OCI-LY7 (cell line): ENCODE measurements at regions not wholly inside any gene's neighbourhood (a gene's known extent, or its start where the extent isn't known, plus 50 kb on each side); places are given as distances from the start of the nearest gene placed in this dataset.

Experiments used
- BruUV-seq: library from RNA; stranded (reverse); fragments of 400-500 nt; replicated peaks from 2 replicates; lab custom pipeline; 2021; lab: Mats Ljungman, UMichigan
- CTCF ChIA-PET: fragments of 300-600 bp; sonication (Branson Sonifier 250); formaldehyde crosslinking; loops from one replicate; lab custom pipeline; 2022; ENCODE audit warnings: antibody characterized with exemption; ENCODE audit not compliant: unreplicated experiment; lab: Charles Lee
- POLR2A ChIA-PET: fragments of 300-600 bp; sonication (Branson Sonifier 250); formaldehyde crosslinking; loops from one replicate; lab custom pipeline; 2022; ENCODE audit warnings: antibody characterized with exemption; lab: Charles Lee
- DNase-seq: peaks from one replicate; pipeline ENCODE4 v3.0.0-alpha.2; 2015; ENCODE audit warnings: low spot score
- H2AFZ ChIP-seq: fragments of 200-600 bp; sonication (generic), shearing (Covaris generic); 2 replicates; pipeline ENCODE4 v1.6.1; 2014; ENCODE audit warnings: mild to moderate bottlenecking, antibody characterized with exemption, low read length, moderate library complexity
- H3K27ac ChIP-seq: fragments of 200-600 bp; sonication (generic); 2 replicates; pipeline ENCODE4 v1.5.1; 2014; ENCODE audit warnings: mixed run types, low read depth, mild to moderate bottlenecking, moderate library complexity, low read length, inconsistent platforms; ENCODE audit not compliant: poor library complexity, severe bottlenecking
- H3K36me3 ChIP-seq: fragments of 200-600 bp; sonication (generic); 2 replicates; pipeline ENCODE4 v1.6.1; 2014; ENCODE audit warnings: mild to moderate bottlenecking, antibody characterized with exemption, low read length, moderate library complexity, mixed read lengths; ENCODE audit not compliant: insufficient read depth
- H3K4me1 ChIP-seq: fragments of 200-600 bp; sonication (generic); 2 replicates; pipeline ENCODE4 v1.5.1; 2014; ENCODE audit warnings: mild to moderate bottlenecking, low read length; ENCODE audit not compliant: insufficient read depth, poor library complexity, severe bottlenecking
- H3K4me2 ChIP-seq: fragments of 200-600 bp; sonication (generic); 2 replicates; pipeline ENCODE4 v1.6.1; 2014; ENCODE audit warnings: mild to moderate bottlenecking, low read length
- H3K4me3 ChIP-seq: fragments of 200-600 bp; sonication (generic); 2 replicates; pipeline ENCODE4 v1.5.1; 2014; ENCODE audit warnings: mild to moderate bottlenecking, low read depth, low read length; ENCODE audit not compliant: poor library complexity, severe bottlenecking
- H3K79me2 ChIP-seq: fragments of 200-600 bp; sonication (generic); 2 replicates; pipeline ENCODE4 v1.6.1; 2016; ENCODE audit warnings: low read depth, mild to moderate bottlenecking, low read length, moderate library complexity, mixed read lengths; ENCODE audit not compliant: insufficient read depth
- H3K9me2 ChIP-seq: fragments of 200-600 bp; sonication (generic); 2 replicates; pipeline ENCODE4 v1.6.1; 2016; ENCODE audit warnings: mild to moderate bottlenecking, low read length, mixed read lengths; ENCODE audit not compliant: insufficient read depth
- H3K9me3 ChIP-seq: fragments of 200-600 bp; sonication (generic); 2 replicates; pipeline ENCODE4 v1.6.1; 2014; ENCODE audit warnings: mild to moderate bottlenecking, mixed run types, low read length, mixed read lengths
- H4K20me1 ChIP-seq: fragments of 200-600 bp; sonication (generic); 2 replicates; pipeline ENCODE4 v1.6.1; 2014; ENCODE audit warnings: mild to moderate bottlenecking, antibody characterized with exemption, low read length, moderate library complexity, mixed read lengths; ENCODE audit not compliant: insufficient read depth
- EZH2phosphoT487 ChIP-seq: fragments of 200-600 bp; sonication (generic); IDR thresholded peaks from 2 replicates; pipeline ENCODE4 v1.6.1; 2018; ENCODE audit warnings: low read depth, borderline replicate concordance, mild to moderate bottlenecking, mixed run types, antibody characterized with exemption, low read length, moderate library complexity, mixed read lengths
- intact Hi-C: fragments of 100-400 bp; cut with micrococcal nuclease; formaldehyde crosslinking; loops from one replicate; pipeline ENCODE4 v1.10.0; 2022; ENCODE audit not compliant: unreplicated experiment
- TF ChIP-seq, protein P1 (sequence below): fragments of 200-600 bp; sonication (generic); conservative IDR thresholded peaks from 2 replicates; pipeline ENCODE4 v1.5.1; 2014; ENCODE audit warnings: mild to moderate bottlenecking, antibody characterized with exemption, low read length, moderate library complexity, mixed read lengths

DNA sequence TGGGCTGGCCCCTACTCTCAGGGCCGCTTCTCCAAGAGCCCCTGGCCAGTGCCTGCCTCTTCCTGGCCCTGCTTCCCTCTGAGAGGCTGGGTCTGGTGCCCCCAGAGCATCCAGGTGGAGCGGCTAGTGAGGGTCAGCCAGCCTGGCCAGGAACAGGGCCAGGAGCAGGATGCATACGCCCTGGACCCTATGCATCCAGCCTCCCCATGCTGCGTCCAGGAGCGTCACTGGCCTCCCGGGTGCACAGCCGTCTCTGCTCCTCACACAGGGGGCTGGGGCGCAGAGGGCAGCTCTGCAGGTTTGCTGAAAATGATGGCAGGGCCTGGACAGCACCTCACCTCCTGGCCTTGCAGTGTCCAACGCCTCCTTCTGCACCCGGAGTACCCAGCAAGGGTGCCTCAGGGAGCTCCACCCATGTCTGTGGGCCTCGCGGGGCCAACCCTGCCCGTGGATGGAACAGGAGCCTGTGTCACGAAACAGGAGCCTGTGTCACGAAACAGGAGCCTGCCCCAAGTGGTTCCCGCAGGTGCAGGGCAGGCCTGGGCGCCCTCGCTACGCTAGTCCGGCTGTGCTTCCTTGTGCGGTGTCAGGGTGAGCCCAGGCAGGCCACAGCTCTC lies 246.2 kb upstream of the PPP2R2D start:
- no peak for DNase-seq
- Histone ChIP-seq H3K27ac (no peak overlapping the region), H3K79me2 (no peaks in the 10 kb centered on the region), H3K36me3 (no peaks in the 10 kb centered on the region), H4K20me1 (no peaks in the 10 kb centered on the region), H3K4me3 (no peak overlapping the region), H2AFZ (no peak overlapping the region), H3K9me3 (no peaks in the 10 kb centered on the region), H3K4me1 (no peaks in the 10 kb centered on the region), H3K9me2 (no peaks in the 10 kb centered on the region), H3K4me2 (no peak overlapping the region)
- BruUV-seq = no TSS peak
- ChIA-PET POLR2A (no interaction called here), CTCF (no interaction called here)
- TF ChIP-seq EZH2phosphoT487 = no peak
- TF ChIP-seq, protein P1, sequence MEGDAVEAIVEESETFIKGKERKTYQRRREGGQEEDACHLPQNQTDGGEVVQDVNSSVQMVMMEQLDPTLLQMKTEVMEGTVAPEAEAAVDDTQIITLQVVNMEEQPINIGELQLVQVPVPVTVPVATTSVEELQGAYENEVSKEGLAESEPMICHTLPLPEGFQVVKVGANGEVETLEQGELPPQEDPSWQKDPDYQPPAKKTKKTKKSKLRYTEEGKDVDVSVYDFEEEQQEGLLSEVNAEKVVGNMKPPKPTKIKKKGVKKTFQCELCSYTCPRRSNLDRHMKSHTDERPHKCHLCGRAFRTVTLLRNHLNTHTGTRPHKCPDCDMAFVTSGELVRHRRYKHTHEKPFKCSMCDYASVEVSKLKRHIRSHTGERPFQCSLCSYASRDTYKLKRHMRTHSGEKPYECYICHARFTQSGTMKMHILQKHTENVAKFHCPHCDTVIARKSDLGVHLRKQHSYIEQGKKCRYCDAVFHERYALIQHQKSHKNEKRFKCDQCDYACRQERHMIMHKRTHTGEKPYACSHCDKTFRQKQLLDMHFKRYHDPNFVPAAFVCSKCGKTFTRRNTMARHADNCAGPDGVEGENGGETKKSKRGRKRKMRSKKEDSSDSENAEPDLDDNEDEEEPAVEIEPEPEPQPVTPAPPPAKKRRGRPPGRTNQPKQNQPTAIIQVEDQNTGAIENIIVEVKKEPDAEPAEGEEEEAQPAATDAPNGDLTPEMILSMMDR = no peak
- intact Hi-C loops = no loop called here

DNA sequence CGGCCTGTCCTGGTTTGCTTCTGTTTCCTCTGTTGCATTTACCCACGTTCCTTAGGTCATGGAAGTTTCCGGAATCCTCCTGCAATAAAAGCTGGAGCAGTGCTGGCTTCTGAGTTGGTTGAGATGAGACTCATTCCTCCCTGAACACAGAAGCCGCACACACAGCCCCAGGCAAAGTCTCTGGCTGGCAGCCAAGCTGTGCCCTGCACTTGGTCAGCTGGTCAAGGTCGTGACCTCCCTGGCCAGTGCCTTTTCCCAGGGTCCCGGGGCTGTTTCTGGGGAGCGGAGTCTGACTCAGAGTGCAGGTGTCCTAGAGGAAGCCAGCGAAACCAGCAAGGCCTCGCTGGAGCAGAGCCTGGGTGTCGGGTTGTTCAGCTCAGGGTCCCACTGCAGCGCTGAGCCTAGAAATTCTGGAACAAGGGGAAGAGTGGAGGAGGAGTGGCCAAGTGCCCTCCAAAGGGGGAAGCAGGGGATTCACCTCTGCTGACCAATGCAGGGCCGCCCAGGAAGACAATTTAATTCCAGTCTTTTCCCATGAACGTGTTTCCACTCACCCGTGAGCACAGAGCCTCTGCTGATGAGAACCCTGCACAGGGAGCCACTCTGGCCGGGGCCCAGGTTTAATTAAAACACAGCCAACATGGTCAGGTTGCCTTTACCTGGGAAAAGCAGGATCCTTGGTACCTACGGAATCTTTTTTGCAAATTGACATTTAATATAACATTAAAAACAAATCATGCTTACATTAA lies 245.5 kb upstream of the PPP2R2D start:
- Histone ChIP-seq H3K9me2 (no peaks in the 10 kb centered on the region), H2AFZ (no peak overlapping the region), H4K20me1 (no peaks in the 10 kb centered on the region), H3K4me1 (no peaks in the 10 kb centered on the region), H3K36me3 (no peaks in the 10 kb centered on the region), H3K4me2 (no peak overlapping the region), H3K9me3 (no peaks in the 10 kb centered on the region), H3K79me2 (no peaks in the 10 kb centered on the region), H3K27ac (no peak overlapping the region), H3K4me3 (no peak overlapping the region)
- DNase-seq = no peak
- CTCF ChIA-PET = no interaction called here
- POLR2A ChIA-PET = no interaction called here
- TF ChIP-seq EZH2phosphoT487 = no peak
- TF ChIP-seq, protein P1 = no peak
- BruUV-seq = no TSS peak
- intact Hi-C loops = no loop called here

DNA sequence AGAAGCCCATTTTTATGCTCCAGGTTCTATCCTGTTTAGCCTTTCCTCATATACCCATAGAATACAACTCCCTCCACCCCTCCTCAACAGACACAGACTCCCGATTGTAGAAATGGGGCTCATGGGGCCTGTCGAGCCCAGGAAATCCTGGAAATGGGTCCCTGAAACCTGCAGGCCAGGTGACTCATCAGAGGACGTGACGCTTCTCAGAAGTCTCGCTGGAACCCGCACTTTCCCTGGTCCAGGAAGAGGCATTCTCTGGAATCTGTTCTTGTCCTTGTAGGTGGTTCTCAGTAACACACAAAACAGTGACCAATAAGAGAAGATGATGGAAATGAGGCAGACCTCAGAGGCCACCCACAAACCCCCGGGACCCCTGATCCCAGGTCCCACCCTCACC lies 244.8 kb upstream of the PPP2R2D start:
- Histone ChIP-seq H3K9me2 (no peaks in the 10 kb centered on the region), H3K79me2 (no peaks in the 10 kb centered on the region), H3K36me3 (no peaks in the 10 kb centered on the region), H3K27ac (no peak overlapping the region), H3K4me2 (no peak overlapping the region), H3K9me3 (no peaks in the 10 kb centered on the region), H2AFZ (no peak overlapping the region), H4K20me1 (no peaks in the 10 kb centered on the region), H3K4me1 (no peaks in the 10 kb centered on the region), H3K4me3 (no peak overlapping the region)
- TF ChIP-seq, protein P1 = no peak
- TF ChIP-seq EZH2phosphoT487 = no peak
- BruUV-seq = no TSS peak
- ChIA-PET POLR2A (no interaction called here), CTCF (no interaction called here)
- no peak for DNase-seq
- intact Hi-C loops = no loop called here
